Choroid plexus epithelial cell (primary cell): ENCODE measurements at regions not wholly inside any gene's neighbourhood (a gene's known extent, or its start where the extent isn't known, plus 50 kb on each side); places are given as distances from the start of the nearest gene placed in this dataset.
"Not testable (repeated sequence)": the region's sequence is repeated elsewhere in the genome, so short reads cannot be mapped to it uniquely, and the experiment has no call there.

Experiments used
- DNase-seq: peaks from one replicate; pipeline ENCODE4 v3.0.0-alpha.2; 2010; ENCODE audit warnings: low read depth
- H3K4me3 ChIP-seq: 2 replicates; pipeline ENCODE4 v1.5.1; 2011; ENCODE audit warnings: low read depth, mild to moderate bottlenecking, control low read depth, low read length, moderate library complexity
- CTCF ChIP-seq: conservative IDR thresholded peaks from 2 replicates; pipeline ENCODE4 v1.5.1; 2011; ENCODE audit warnings: low read depth, mild to moderate bottlenecking, control low read depth, inconsistent platforms, low read length, moderate library complexity

- no peak for DNase-seq
- no peak overlapping the region for H3K4me3 ChIP-seq
- no peak for TF ChIP-seq CTCF
These were observed 221.6 kb downstream of the STK31 start for GRCh38 chr7:23931633-23932032.

GRCh38 chr7:23938215-23938614 lies 228.2 kb downstream of the STK31 start:
- TF ChIP-seq CTCF = no peak
- H3K4me3 ChIP-seq = no peak overlapping the region
- DNase-seq = no peak

GRCh38 chr7:23938937-23939552 lies 229.0 kb downstream of the STK31 start:
- peak; percentile 78 for TF ChIP-seq CTCF
- no peak overlapping the region for H3K4me3 ChIP-seq
- peak; percentile 59 for DNase-seq

- not testable (repeated sequence) for DNase-seq, H3K4me3 ChIP-seq
These were observed 229.7 kb downstream of the STK31 start for GRCh38 chr7:23939747-23940146.

GRCh38 chr7:23941551-23941950 lies 231.5 kb downstream of the STK31 start:
- H3K4me3 ChIP-seq = no peak overlapping the region
- DNase-seq = no peak
- TF ChIP-seq CTCF = no peak

GRCh38 chr7:23942032-23942431 lies 232.0 kb downstream of the STK31 start:
- H3K4me3 ChIP-seq = no peak overlapping the region
- no peak for TF ChIP-seq CTCF
- no peak for DNase-seq

GRCh38 chr7:23944131-23944530 lies 234.1 kb downstream of the STK31 start:
- no peak for TF ChIP-seq CTCF
- no peak for DNase-seq
- H3K4me3 ChIP-seq = no peak overlapping the region
